CD4-positive, alpha-beta T cell (primary cell): ENCODE measurements at regions not wholly inside any gene's neighbourhood (a gene's known extent, or its start where the extent isn't known, plus 50 kb on each side); places are given as distances from the start of the nearest gene placed in this dataset.
A peak's percentile ranks its signal among the peaks of the same experiment; 100 is the strongest.
"Not testable (repeated sequence)": the region's sequence is repeated elsewhere in the genome, so short reads cannot be mapped to it uniquely, and the experiment has no call there.

ENCODE experiments used
- ATAC-seq: fragments of 200-7000 bp; cut with Tn5 transposase; one replicate; pipeline ENCODE4 v1.10.0; 2022; ENCODE audit warnings: mild to moderate bottlenecking; ENCODE audit not compliant: poor library complexity
- CTCF ChIA-PET: fragments of 350-600 bp; sonication (Branson Sonifier 250); formaldehyde crosslinking; loops from one replicate; lab custom pipeline; 2021; ENCODE audit warnings: antibody characterized with exemption, inconsistent platforms; lab: Charles Lee
- POLR2A ChIA-PET: fragments of 350-600 bp; sonication (Branson Sonifier 250); formaldehyde crosslinking; loops from one replicate; lab custom pipeline; 2021; ENCODE audit warnings: antibody characterized with exemption, inconsistent platforms; lab: Charles Lee
- DNase-seq, 14 experiments: peaks; one replicate each; pipeline ENCODE4 v3.0.0-alpha.2; 2013 to 2020; ENCODE audit warnings: mixed read lengths in 2 of 14
- H3K27ac ChIP-seq, 2 donors: one replicate each; pipeline versions ENCODE4 v1.5.1 to v1.7.0; 2013; ENCODE audit warnings: low read length in 2 of 2, low read depth in 1 of 2, mild to moderate bottlenecking in 1 of 2
- H3K27me3 ChIP-seq, 2 experiments: 1 replicate in 1 of 2; 2 replicates in 1 of 2; pipeline versions ENCODE4 v1.6.1 to v1.7.0; 2013; ENCODE audit warnings: low read length in 2 of 2, control low read depth in 1 of 2, mild to moderate bottlenecking in 1 of 2, moderate library complexity in 1 of 2; ENCODE audit not compliant: insufficient read depth in 2 of 2, control insufficient read depth in 1 of 2
- H3K36me3 ChIP-seq: one replicate; pipeline ENCODE4 v1.6.1; 2013; ENCODE audit warnings: low read length, control low read depth; ENCODE audit not compliant: insufficient read depth
- H3K4me1 ChIP-seq: one replicate; pipeline ENCODE4 v1.6.1; 2013; ENCODE audit warnings: low read length, control low read depth; ENCODE audit not compliant: insufficient read depth
- H3K4me3 ChIP-seq: one replicate; pipeline ENCODE4 v1.5.1; 2013; ENCODE audit warnings: mild to moderate bottlenecking, low read length, moderate library complexity
- H3K9me3 ChIP-seq, 2 experiments: 1 replicate in 1 of 2; 2 replicates in 1 of 2; pipeline versions ENCODE4 v1.6.1 to v1.7.0; 2013; ENCODE audit warnings: low read length in 2 of 2, mild to moderate bottlenecking in 2 of 2, control low read depth in 1 of 2, moderate library complexity in 1 of 2; ENCODE audit not compliant: control insufficient read depth in 1 of 2, insufficient read depth in 1 of 2
- H3K27ac Mint-ChIP-seq: one replicate; pipeline ENCODE4 v1.8.0; 2020; ENCODE audit warnings: mixed read lengths
- H3K27me3 Mint-ChIP-seq: one replicate; pipeline ENCODE4 v1.8.0; 2021; ENCODE audit warnings: mixed read lengths
- H3K36me3 Mint-ChIP-seq: one replicate; pipeline ENCODE4 v1.8.0; 2021; ENCODE audit warnings: low read depth, mixed read lengths
- H3K4me1 Mint-ChIP-seq: one replicate; pipeline ENCODE4 v1.8.0; 2021; ENCODE audit warnings: low read depth, mixed read lengths
- H3K4me3 Mint-ChIP-seq: one replicate; pipeline ENCODE4 v1.8.0; 2020; ENCODE audit warnings: mild to moderate bottlenecking, mixed read lengths
- H3K9me3 Mint-ChIP-seq: one replicate; pipeline ENCODE4 v1.8.0; 2020; ENCODE audit warnings: mixed read lengths
- intact Hi-C, 2 experiments: fragments of 100-400 bp; cut with DNase I in 1 of 2; cut with micrococcal nuclease in 1 of 2; formaldehyde crosslinking; loops; one replicate each; pipeline versions ENCODE4 v1.15.1 to v1.9.0; 2023 to 2025; cut with DNase I, micrococcal nuclease
- TF ChIP-seq, protein P1 (sequence below): fragments of 200-600 bp; IDR thresholded peaks from one replicate; pipeline ENCODE4 v1.8.0; 2022; ENCODE audit warnings: antibody characterized with exemption, mild to moderate bottlenecking

DNA sequence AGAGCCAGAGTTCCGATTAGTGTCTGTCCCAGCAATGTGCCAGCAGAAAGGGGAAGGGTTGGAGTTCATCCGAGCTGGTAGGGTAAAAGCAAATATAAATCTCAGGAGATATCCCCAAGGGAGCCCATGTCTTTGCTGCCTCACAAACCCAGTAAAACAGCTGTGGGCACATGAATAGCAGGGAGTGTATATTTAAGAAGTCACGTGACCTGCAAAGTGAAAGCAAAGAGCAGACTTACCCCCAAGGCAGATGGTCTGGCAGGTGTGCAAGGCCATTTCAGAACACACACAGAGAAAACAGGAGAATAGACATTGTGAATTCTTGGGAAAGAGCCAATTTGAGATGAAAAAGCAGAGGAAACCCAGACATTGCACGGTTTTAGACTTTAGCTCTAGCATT lies 653.4 kb downstream of the TGIF2LX start:
- H3K27ac Mint-ChIP-seq = not testable (repeated sequence)

DNA sequence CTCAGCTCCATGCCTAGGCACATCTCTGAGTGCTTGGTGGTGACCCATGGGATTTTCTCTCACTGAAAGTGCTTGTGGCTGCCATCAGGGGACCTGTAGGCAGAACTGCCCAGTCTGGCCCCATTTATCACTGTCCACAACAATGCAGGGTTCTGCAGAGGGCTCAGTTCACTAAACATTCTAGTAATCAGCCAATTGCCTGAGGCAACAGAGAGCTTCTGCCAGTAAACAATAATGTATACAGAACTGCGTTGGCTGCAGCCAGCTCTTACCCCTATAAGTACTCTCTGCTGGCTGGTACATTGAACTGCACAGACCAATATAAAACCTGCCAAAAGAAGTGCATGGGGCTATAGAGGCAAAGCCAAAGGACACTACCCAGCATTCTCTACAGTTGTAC lies 680.2 kb downstream of the TGIF2LX start:
- H3K4me1 ChIP-seq, H3K27me3 Mint-ChIP-seq, POLR2A ChIA-PET, DNase-seq, H3K36me3 Mint-ChIP-seq, H3K4me3 ChIP-seq, H3K9me3 ChIP-seq, CTCF ChIA-PET, H3K4me1 Mint-ChIP-seq, H3K27ac Mint-ChIP-seq, H3K27me3 ChIP-seq, ATAC-seq, intact Hi-C loops, H3K9me3 Mint-ChIP-seq, H3K27ac ChIP-seq, H3K36me3 ChIP-seq, H3K4me3 Mint-ChIP-seq: not testable (repeated sequence)

More for the DNA sequence above, 653.4 kb downstream of the TGIF2LX start:
- H3K4me3 Mint-ChIP-seq, H3K9me3 Mint-ChIP-seq, DNase-seq, H3K27me3 ChIP-seq, ATAC-seq, H3K27ac ChIP-seq, H3K4me1 ChIP-seq, H3K36me3 ChIP-seq, H3K27me3 Mint-ChIP-seq, POLR2A ChIA-PET, H3K36me3 Mint-ChIP-seq, CTCF ChIA-PET, H3K9me3 ChIP-seq, H3K4me3 ChIP-seq, intact Hi-C loops, H3K4me1 Mint-ChIP-seq: not testable (repeated sequence)

DNA sequence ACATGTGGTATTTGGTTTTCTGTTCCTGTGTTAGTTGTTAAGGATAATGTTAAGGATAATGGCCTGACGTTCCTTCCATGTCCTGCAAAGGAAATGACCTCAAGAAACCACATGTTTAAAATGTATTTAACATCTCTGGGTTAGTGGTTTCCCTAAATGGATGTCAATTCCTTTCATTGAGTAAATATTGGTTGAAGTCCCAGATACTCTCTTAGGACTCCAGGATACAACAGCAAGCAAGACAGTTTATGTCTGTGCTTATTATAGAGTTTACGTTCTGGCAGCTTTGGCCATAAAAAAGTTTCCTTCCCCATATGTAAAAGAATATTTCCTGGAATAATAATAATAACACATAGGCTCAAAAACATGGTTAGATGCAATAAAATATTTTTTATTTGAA lies 684.0 kb downstream of the TGIF2LX start:
- H3K27me3 Mint-ChIP-seq, DNase-seq, H3K36me3 Mint-ChIP-seq, H3K4me3 ChIP-seq, H3K36me3 ChIP-seq, H3K4me3 Mint-ChIP-seq, intact Hi-C loops, H3K27ac Mint-ChIP-seq, H3K4me1 Mint-ChIP-seq, ATAC-seq, H3K4me1 ChIP-seq, H3K27ac ChIP-seq, H3K27me3 ChIP-seq, H3K9me3 ChIP-seq, H3K9me3 Mint-ChIP-seq, CTCF ChIA-PET, POLR2A ChIA-PET: not testable (repeated sequence)

DNA sequence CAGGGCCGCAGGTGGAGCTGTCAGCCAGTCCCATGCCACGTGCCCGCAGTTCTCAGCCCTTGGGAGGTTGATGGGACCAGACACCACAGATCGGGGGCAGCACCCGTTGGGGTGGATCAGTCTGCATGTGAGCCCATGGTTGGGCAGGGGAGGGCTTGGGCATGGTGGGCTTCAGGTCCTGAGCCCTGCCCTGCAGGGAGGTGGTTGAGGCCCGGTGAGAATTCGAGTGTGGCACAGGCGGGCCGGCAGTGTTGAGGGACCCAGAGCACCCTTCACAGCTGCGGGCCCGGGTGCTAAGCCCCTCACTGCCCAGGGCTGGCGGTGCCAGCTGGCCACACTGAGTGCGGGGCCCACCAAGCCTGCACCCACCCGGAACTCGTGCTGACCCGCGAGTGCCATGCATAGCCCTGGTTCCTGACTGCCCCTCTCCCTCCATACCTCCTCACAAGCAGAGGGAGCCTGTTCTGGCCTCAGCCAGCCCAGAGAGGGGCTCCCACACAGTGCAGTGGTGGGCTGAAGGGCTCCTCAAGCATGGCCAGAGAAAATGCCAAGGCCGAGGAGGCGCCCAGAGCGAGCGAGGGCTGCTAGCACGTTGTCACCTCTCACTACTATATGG lies 696.1 kb downstream of the TGIF2LX start:
- no peak overlapping the region for H3K4me3 Mint-ChIP-seq
- ChIA-PET CTCF (no interaction called here), POLR2A (no interaction called here)
- no peaks in the 10 kb centered on the region for H3K4me1 ChIP-seq
- ATAC-seq (no peak), DNase-seq (peak in 1 of 14 experiments; percentile 1)
- TF ChIP-seq, protein P1, sequence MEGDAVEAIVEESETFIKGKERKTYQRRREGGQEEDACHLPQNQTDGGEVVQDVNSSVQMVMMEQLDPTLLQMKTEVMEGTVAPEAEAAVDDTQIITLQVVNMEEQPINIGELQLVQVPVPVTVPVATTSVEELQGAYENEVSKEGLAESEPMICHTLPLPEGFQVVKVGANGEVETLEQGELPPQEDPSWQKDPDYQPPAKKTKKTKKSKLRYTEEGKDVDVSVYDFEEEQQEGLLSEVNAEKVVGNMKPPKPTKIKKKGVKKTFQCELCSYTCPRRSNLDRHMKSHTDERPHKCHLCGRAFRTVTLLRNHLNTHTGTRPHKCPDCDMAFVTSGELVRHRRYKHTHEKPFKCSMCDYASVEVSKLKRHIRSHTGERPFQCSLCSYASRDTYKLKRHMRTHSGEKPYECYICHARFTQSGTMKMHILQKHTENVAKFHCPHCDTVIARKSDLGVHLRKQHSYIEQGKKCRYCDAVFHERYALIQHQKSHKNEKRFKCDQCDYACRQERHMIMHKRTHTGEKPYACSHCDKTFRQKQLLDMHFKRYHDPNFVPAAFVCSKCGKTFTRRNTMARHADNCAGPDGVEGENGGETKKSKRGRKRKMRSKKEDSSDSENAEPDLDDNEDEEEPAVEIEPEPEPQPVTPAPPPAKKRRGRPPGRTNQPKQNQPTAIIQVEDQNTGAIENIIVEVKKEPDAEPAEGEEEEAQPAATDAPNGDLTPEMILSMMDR = no peak
- no peaks in the 10 kb centered on the region for H3K27me3 ChIP-seq
- H3K27me3 Mint-ChIP-seq = no peaks in the 10 kb centered on the region
- H3K36me3 Mint-ChIP-seq = no peaks in the 10 kb centered on the region
- H3K27ac ChIP-seq = no peak overlapping the region
- intact Hi-C loops = no loop called here
- no peak overlapping the region for H3K27ac Mint-ChIP-seq
- no peaks in the 10 kb centered on the region for H3K36me3 ChIP-seq
- peaks cover 0 to 9% of the 10 kb centered on the region in 2 experiments for H3K9me3 ChIP-seq
- H3K4me1 Mint-ChIP-seq = no peaks in the 10 kb centered on the region
- no peak overlapping the region for H3K4me3 ChIP-seq
- H3K9me3 Mint-ChIP-seq = no peaks in the 10 kb centered on the region

DNA sequence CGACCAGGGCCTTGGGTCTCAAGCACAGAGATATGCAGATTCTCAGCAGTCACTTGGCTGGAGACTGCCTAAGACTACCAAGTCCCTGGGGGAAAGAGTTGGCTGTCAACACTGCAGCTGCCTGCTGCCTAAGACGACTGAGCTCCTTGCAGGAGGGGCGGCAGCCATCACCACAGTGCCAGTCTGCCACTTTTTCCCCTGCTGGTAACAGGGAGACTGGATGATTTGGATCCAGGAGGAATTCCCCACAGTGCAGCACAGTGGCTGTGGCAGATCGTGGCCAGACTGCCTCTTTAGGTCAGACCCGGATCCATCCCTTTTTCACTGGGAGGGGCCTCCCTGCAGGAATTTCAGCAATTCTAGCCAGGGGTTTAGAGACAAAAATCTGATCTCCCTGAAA lies 743.5 kb downstream of the TGIF2LX start:
- H3K9me3 ChIP-seq, H3K4me1 Mint-ChIP-seq, DNase-seq, H3K4me3 Mint-ChIP-seq, H3K4me3 ChIP-seq, intact Hi-C loops, H3K27ac ChIP-seq, ATAC-seq, CTCF ChIA-PET, H3K36me3 ChIP-seq, H3K9me3 Mint-ChIP-seq, H3K27me3 Mint-ChIP-seq, H3K4me1 ChIP-seq, H3K27ac Mint-ChIP-seq, H3K27me3 ChIP-seq, POLR2A ChIA-PET, H3K36me3 Mint-ChIP-seq: not testable (repeated sequence)

DNA sequence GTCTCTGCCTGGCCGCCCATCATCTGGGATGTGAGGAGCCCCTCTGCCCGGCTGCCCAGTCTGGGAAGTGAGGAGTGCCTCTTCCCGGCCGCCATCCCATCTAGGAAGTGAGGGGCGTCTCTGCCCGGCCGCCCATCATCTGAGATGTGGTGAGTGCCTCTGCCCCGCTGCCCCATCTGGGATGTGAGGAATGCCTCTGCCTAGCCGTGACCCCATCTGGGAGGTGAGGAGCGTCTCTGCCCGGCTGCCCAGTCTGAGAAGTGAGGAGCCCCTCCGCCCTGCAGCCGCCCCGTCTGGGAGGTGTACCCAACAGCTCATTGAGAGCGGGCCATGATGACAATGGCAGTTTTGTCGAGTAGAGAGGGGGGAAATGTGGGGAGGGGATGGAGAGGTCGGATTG lies 721.1 kb upstream of the PABPC5 start:
- H3K36me3 ChIP-seq, H3K4me1 ChIP-seq, H3K4me1 Mint-ChIP-seq, CTCF ChIA-PET, H3K27ac ChIP-seq, H3K27me3 ChIP-seq, DNase-seq, H3K4me3 ChIP-seq, H3K9me3 Mint-ChIP-seq, ATAC-seq, POLR2A ChIA-PET, intact Hi-C loops, H3K9me3 ChIP-seq, H3K27ac Mint-ChIP-seq, H3K4me3 Mint-ChIP-seq, H3K36me3 Mint-ChIP-seq, H3K27me3 Mint-ChIP-seq: not testable (repeated sequence)
